ENCODE measurements at regions not wholly inside any gene's neighbourhood (a gene's known extent, or its start where the extent isn't known, plus 50 kb on each side); places are given as distances from the start of the nearest gene placed in this dataset.

DNA sequence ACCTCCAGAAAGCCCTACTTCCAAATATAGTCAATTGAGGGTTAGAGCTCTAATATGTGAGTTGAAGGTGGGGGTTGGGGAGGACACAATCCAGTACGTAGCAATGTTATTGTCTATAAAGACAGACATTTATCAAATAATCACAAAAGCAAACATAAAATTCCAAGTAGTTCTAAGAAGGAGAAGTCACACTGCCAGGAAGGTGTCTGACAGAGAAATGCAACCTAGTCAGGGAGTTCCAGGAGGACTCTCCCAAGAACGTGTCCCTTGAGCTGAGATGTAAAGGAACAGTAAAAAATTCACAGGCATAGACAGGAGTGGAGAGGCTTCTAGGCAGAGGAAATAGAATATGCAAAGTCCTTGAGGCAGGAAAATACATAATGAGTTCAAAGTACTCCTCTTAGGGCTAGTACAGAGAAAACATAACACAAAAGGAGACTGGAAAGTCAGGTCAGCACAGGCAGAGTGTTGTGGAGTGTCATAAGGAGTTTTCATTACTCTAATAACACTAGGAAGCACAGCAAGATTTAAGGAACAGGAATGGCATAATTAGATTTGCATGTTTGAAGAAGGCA, 277.6 kb upstream of the STT3B start:
- Histone ChIP-seq H3K9me3 (ENCODE audit: low read depth) (no peaks in the 10 kb centered on the region), H3K4me3 (no peak overlapping the region), H3K9ac (no peak overlapping the region), H3K27ac (no peak overlapping the region), H3K4me2 (ENCODE audit: unreplicated experiment) (no peak overlapping the region), H3K79me2 (ENCODE audit: insufficient read depth) (no peaks in the 10 kb centered on the region), H4K20me1 (ENCODE audit: insufficient read depth) (no peaks in the 10 kb centered on the region), H3K27me3 (replicated peaks; ENCODE audit: insufficient read depth) (no peaks in the 10 kb centered on the region), H3K4me1 (ENCODE audit: insufficient read depth) (peaks cover 6% of the 10 kb centered on the region), H2AFZ (no peak overlapping the region), H3K9me2 (ENCODE audit: insufficient read depth) (no peaks in the 10 kb centered on the region), H3K36me3 (ENCODE audit: low read depth) (no peaks in the 10 kb centered on the region), H3F3A (ENCODE audit: insufficient read depth) (0 out of 2 replicates have a peak, but pooled peaks cover 5% of the 10 kb centered on the region)
- in situ Hi-C loops (cut with MboI): no loop called here
- no peak for DNase-seq
- TF ChIP-seq EZH2 (IDR thresholded peaks at IDR 0.05; ENCODE audit: insufficient read depth, poor library complexity, severe bottlenecking) (no peak), EZH2phosphoT487 (IDR thresholded peaks at IDR 0.05; ENCODE audit: insufficient read depth, low read depth) (no peak)
- WGBS, 2 experiments (ENCODE audit: low coverage in 1 of 2, low lambda C conversion rate in 2 of 2, missing lambda C conversion rate in 2 of 2): 55 to 60% methylated on average over 2 of the region's 2 CpGs

DNA sequence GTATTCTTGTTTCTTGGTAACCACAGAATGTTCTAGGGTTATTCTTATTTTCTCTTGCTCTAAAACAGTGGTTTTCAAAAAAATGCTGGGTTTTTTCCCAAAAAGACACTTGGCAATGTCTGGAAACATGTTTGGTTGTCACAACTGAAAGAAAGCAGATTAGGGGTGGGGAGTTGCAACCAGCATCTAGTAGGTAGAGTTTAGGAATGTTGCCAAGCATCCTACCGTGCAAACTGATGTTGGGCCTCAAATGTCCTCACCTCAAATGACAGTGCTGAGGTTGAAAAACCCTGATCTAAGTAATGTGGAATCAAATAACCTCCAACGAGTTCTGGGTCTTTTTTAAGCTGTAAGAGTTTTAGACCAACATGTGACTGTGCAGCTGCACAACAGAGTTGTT, 270.5 kb upstream of the STT3B start:
- H3K4me2 ChIP-seq (ENCODE audit: unreplicated experiment): no peak overlapping the region
- no peak overlapping the region for H3K9ac ChIP-seq
- H2AFZ ChIP-seq: no peak overlapping the region
- in situ Hi-C loops (cut with MboI): no loop called here
- H3K9me2 ChIP-seq (ENCODE audit: insufficient read depth): no peaks in the 10 kb centered on the region
- no peaks in the 10 kb centered on the region for H3K36me3 ChIP-seq (ENCODE audit: low read depth)
- no peaks in the 10 kb centered on the region for H3F3A ChIP-seq (ENCODE audit: insufficient read depth)
- 35 to 45% methylated on average over 2 of the region's 2 CpGs for WGBS, 2 experiments (ENCODE audit: low coverage in 1 of 2, low lambda C conversion rate in 2 of 2, missing lambda C conversion rate in 2 of 2)
- no peaks in the 10 kb centered on the region for H4K20me1 ChIP-seq (ENCODE audit: insufficient read depth)
- DNase-seq: no peak
- TF ChIP-seq EZH2phosphoT487 (IDR thresholded peaks at IDR 0.05; ENCODE audit: insufficient read depth, low read depth): no peak
- TF ChIP-seq EZH2 (IDR thresholded peaks at IDR 0.05; ENCODE audit: insufficient read depth, poor library complexity, severe bottlenecking): no peak
- no peaks in the 10 kb centered on the region for H3K9me3 ChIP-seq (ENCODE audit: low read depth)
- H3K4me1 ChIP-seq (ENCODE audit: insufficient read depth): no peaks in the 10 kb centered on the region
- H3K27me3 ChIP-seq (replicated peaks; ENCODE audit: insufficient read depth): no peaks in the 10 kb centered on the region
- H3K79me2 ChIP-seq (ENCODE audit: insufficient read depth): no peaks in the 10 kb centered on the region
- no peak overlapping the region for H3K27ac ChIP-seq
- H3K4me3 ChIP-seq: no peak overlapping the region

- WGBS, 2 experiments (ENCODE audit: low coverage in 1 of 2, low lambda C conversion rate in 2 of 2, missing lambda C conversion rate in 2 of 2): 15 to 19% methylated on average over 1 of the region's 1 CpG
- no peaks in the 10 kb centered on the region for H3K4me1 ChIP-seq (ENCODE audit: insufficient read depth)
- H3K4me3 ChIP-seq: no peak overlapping the region
- no peak overlapping the region for H3K27ac ChIP-seq
- no peak for DNase-seq
- H3K9me2 ChIP-seq (ENCODE audit: insufficient read depth): no peaks in the 10 kb centered on the region
- H3K27me3 ChIP-seq (replicated peaks; ENCODE audit: insufficient read depth): no peaks in the 10 kb centered on the region
- TF ChIP-seq EZH2 (IDR thresholded peaks at IDR 0.05; ENCODE audit: insufficient read depth, poor library complexity, severe bottlenecking): no peak
- TF ChIP-seq EZH2phosphoT487 (IDR thresholded peaks at IDR 0.05; ENCODE audit: insufficient read depth, low read depth): no peak
- no peaks in the 10 kb centered on the region for H3K79me2 ChIP-seq (ENCODE audit: insufficient read depth)
- no peaks in the 10 kb centered on the region for H3F3A ChIP-seq (ENCODE audit: insufficient read depth)
- H3K4me2 ChIP-seq (ENCODE audit: unreplicated experiment): no peak overlapping the region
- in situ Hi-C loops (cut with MboI): no loop called here
- H4K20me1 ChIP-seq (ENCODE audit: insufficient read depth): no peaks in the 10 kb centered on the region
- no peak overlapping the region for H3K9ac ChIP-seq
- H3K9me3 ChIP-seq (ENCODE audit: low read depth): no peaks in the 10 kb centered on the region
- no peak overlapping the region for H2AFZ ChIP-seq
- no peaks in the 10 kb centered on the region for H3K36me3 ChIP-seq (ENCODE audit: low read depth)
Observed at GRCh38 chr3:31263897-31264296, 268.8 kb upstream of the STT3B start.

DNA sequence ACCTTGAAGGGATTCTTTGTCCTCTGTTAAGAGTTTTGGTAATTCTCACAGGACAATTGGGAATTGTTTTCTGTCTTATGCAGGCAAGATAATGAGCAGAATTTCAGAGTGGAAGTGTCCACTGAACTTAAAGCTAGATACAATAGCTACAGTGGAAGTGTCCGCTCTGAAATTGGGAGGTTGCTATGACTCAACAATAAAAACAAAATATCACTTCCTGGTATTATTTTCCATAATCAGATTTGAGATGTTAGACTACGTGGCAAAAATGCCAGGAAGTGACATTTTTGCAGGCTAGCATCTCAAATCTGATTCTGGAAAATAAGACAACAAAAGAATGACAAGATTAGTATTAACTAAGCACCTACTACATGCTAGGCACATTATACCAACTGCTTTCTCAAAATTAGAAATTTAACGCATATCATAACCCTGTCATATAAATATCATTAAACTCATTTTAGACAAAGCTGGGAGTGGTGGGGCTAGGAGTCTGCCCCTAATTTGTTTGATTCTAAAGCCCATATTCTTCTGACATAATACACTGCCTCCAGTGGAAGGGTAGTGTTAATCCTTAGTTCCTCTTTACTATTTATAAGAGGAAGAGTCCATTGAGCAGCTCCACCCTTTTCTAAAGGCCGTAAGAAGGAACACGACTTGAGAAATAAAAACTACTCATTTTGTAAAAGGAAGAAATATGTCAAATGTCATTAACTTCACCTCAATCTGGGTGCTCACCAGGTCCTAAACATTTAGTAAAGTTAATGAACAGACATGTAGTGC, 266.9 kb upstream of the STT3B start:
- no peaks in the 10 kb centered on the region for H3K9me3 ChIP-seq (ENCODE audit: low read depth)
- no peak overlapping the region for H3K4me3 ChIP-seq
- WGBS, 2 experiments (ENCODE audit: low coverage in 1 of 2, low lambda C conversion rate in 2 of 2, missing lambda C conversion rate in 2 of 2): 80 to 88% methylated on average over 5 of the region's 5 CpGs
- H4K20me1 ChIP-seq (ENCODE audit: insufficient read depth): no peaks in the 10 kb centered on the region
- H3K9me2 ChIP-seq (ENCODE audit: insufficient read depth): no peaks in the 10 kb centered on the region
- no peaks in the 10 kb centered on the region for H3K27me3 ChIP-seq (replicated peaks; ENCODE audit: insufficient read depth)
- H3K27ac ChIP-seq: no peak overlapping the region
- no peaks in the 10 kb centered on the region for H3K79me2 ChIP-seq (ENCODE audit: insufficient read depth)
- DNase-seq: no peak
- no peaks in the 10 kb centered on the region for H3K4me1 ChIP-seq (ENCODE audit: insufficient read depth)
- H3K9ac ChIP-seq: no peak overlapping the region
- H2AFZ ChIP-seq: no peak overlapping the region
- in situ Hi-C loops (cut with MboI): no loop called here
- no peaks in the 10 kb centered on the region for H3K36me3 ChIP-seq (ENCODE audit: low read depth)
- no peaks in the 10 kb centered on the region for H3F3A ChIP-seq (ENCODE audit: insufficient read depth)
- TF ChIP-seq EZH2 (IDR thresholded peaks at IDR 0.05; ENCODE audit: insufficient read depth, poor library complexity, severe bottlenecking) (no peak), EZH2phosphoT487 (IDR thresholded peaks at IDR 0.05; ENCODE audit: insufficient read depth, low read depth) (no peak)
- no peak overlapping the region for H3K4me2 ChIP-seq (ENCODE audit: unreplicated experiment)

All from GM23248 (cell line).